IMR-90 (cell line): ENCODE measurements at regions not wholly inside any gene's neighbourhood (a gene's known extent, or its start where the extent isn't known, plus 50 kb on each side); places are given as distances from the start of the nearest gene placed in this dataset.

Experiments used
- ATAC-seq: fragments of 200-7000 bp; cut with Tn5 transposase; 2 replicates; pipeline ENCODE4 v1.9.1; 2020; ENCODE audit warnings: low read depth, mild to moderate bottlenecking, moderate library complexity
- BruUV-seq: library from RNA; stranded (reverse); fragments of 400-500 nt; replicated peaks from 2 replicates; lab custom pipeline; 2021; lab: Mats Ljungman, UMichigan
- CTCF ChIA-PET: fragments of 300-600 bp; formaldehyde crosslinking; extraction: SDS; loops from one replicate; lab custom pipeline; 2021; ENCODE audit warnings: antibody characterized with exemption; lab: Yijun Ruan, JAX
- POLR2A ChIA-PET: fragments of 300-600 bp; sonication (Branson Sonifier 250); formaldehyde crosslinking; loops from one replicate; lab custom pipeline; 2022; ENCODE audit warnings: antibody characterized with exemption; ENCODE audit not compliant: unreplicated experiment; lab: Charles Lee
- DNase-seq: peaks from one replicate; pipeline ENCODE4 v3.0.0; 2013
- H2AFZ ChIP-seq: replicated peaks from 2 replicates; pipeline ENCODE3; 2013; ENCODE audit warnings: low read length, mild to moderate bottlenecking; ENCODE audit not compliant: poor library complexity
- H2AK5ac ChIP-seq: 2 replicates; pipeline ENCODE4 v1.6.1; 2013; ENCODE audit warnings: low read depth, low read length, inconsistent platforms
- H2AK9ac ChIP-seq: replicated peaks from 2 replicates; pipeline ENCODE3; 2013; ENCODE audit warnings: mild to moderate bottlenecking, low read depth, low read length, moderate library complexity; ENCODE audit not compliant: poor library complexity
- H2BK120ac ChIP-seq: 2 replicates; pipeline ENCODE4 v1.6.1; 2013; ENCODE audit warnings: low read depth, low read length, inconsistent platforms
- H2BK15ac ChIP-seq: 3 replicates; pipeline ENCODE4 v1.6.1; 2013; ENCODE audit warnings: low read depth, low read length, inconsistent platforms
- H2BK20ac ChIP-seq: 2 replicates; pipeline ENCODE4 v1.6.1; 2013; ENCODE audit warnings: low read depth, mild to moderate bottlenecking, inconsistent platforms, low read length, moderate library complexity
- H2BK5ac ChIP-seq: 2 replicates; pipeline ENCODE4 v1.6.1; 2013; ENCODE audit warnings: mild to moderate bottlenecking, low read depth, low read length, inconsistent platforms; ENCODE audit not compliant: poor library complexity, severe bottlenecking
- H3K14ac ChIP-seq: replicated peaks from 2 replicates; pipeline ENCODE4 v1.6.1; 2013; ENCODE audit warnings: low read depth, low read length, inconsistent platforms
- H3K18ac ChIP-seq: 2 replicates; pipeline ENCODE4 v1.6.1; 2013; ENCODE audit warnings: low read depth, low read length, control low read depth
- H3K23ac ChIP-seq: 2 replicates; pipeline ENCODE4 v1.6.1; 2013; ENCODE audit warnings: low read depth, low read length, inconsistent platforms
- H3K27ac ChIP-seq: 2 replicates; pipeline ENCODE4 v1.5.1; 2013; ENCODE audit warnings: mild to moderate bottlenecking, control low read depth, low read length; ENCODE audit not compliant: insufficient read depth
- H3K27me3 ChIP-seq: 2 replicates; pipeline ENCODE4 v1.6.1; 2013; ENCODE audit warnings: low read length; ENCODE audit not compliant: control insufficient read depth, insufficient read depth
- H3K36me3 ChIP-seq: 2 replicates; pipeline ENCODE4 v1.6.1; 2013; ENCODE audit warnings: low read length, mixed read lengths; ENCODE audit not compliant: control insufficient read depth, insufficient read depth
- H3K4ac ChIP-seq: 2 replicates; pipeline ENCODE4 v1.6.1; 2013; ENCODE audit warnings: low read depth, low read length, inconsistent platforms
- H3K4me1 ChIP-seq: 2 replicates; pipeline ENCODE4 v1.6.1; 2013; ENCODE audit warnings: low read length, mixed read lengths; ENCODE audit not compliant: control insufficient read depth, insufficient read depth
- H3K4me2 ChIP-seq: 2 replicates; pipeline ENCODE4 v1.6.1; 2013; ENCODE audit warnings: low read depth, mild to moderate bottlenecking, control low read depth, low read length, moderate library complexity
- H3K4me3 ChIP-seq: 2 replicates; pipeline ENCODE4 v1.5.1; 2013; ENCODE audit warnings: low read depth, mild to moderate bottlenecking, control low read depth, low read length, moderate library complexity; ENCODE audit not compliant: insufficient read depth
- H3K56ac ChIP-seq: 2 replicates; pipeline ENCODE4 v1.6.1; 2013; ENCODE audit warnings: low read length, inconsistent platforms; ENCODE audit not compliant: insufficient read depth; ENCODE audit errors: extremely low read depth
- H3K79me1 ChIP-seq, 2 experiments: 2 replicates each; pipeline ENCODE4 v1.6.1; 2013; ENCODE audit warnings: low read length in 2 of 2, inconsistent platforms in 1 of 2, low read depth in 1 of 2
- H3K9ac ChIP-seq: 2 replicates; pipeline ENCODE4 v1.6.1; 2013; ENCODE audit warnings: low read depth, low read length, control low read depth
- H3K9me1 ChIP-seq: 2 replicates; pipeline ENCODE4 v1.6.1; 2013; ENCODE audit warnings: low read length, inconsistent platforms; ENCODE audit not compliant: insufficient read depth
- H3K9me3 ChIP-seq: 2 replicates; pipeline ENCODE4 v1.6.1; 2013; ENCODE audit warnings: low read length; ENCODE audit not compliant: control insufficient read depth, insufficient read depth
- H4K20me1 ChIP-seq: 2 replicates; pipeline ENCODE4 v1.6.1; 2013; ENCODE audit warnings: low read length, inconsistent platforms; ENCODE audit not compliant: insufficient read depth
- H4K5ac ChIP-seq: 2 replicates; pipeline ENCODE4 v1.6.1; 2013; ENCODE audit warnings: mild to moderate bottlenecking, low read depth, low read length, control low read depth
- H4K8ac ChIP-seq, 2 experiments: 2 replicates each; pipeline ENCODE4 v1.6.1; 2013; ENCODE audit warnings: low read depth in 2 of 2, low read length in 2 of 2, control low read depth in 1 of 2, inconsistent platforms in 1 of 2
- H4K91ac ChIP-seq: 2 replicates; pipeline ENCODE4 v1.6.1; 2013; ENCODE audit warnings: low read depth, low read length, inconsistent platforms; ENCODE audit not compliant: insufficient read depth
- MAFK ChIP-seq: IDR thresholded peaks from 2 replicates; pipeline ENCODE4 v1.6.1; 2012; ENCODE audit warnings: low read depth, low read length, improper control_type of control experiment
- USF2 ChIP-seq: fragments of 150-350 bp; IDR thresholded peaks from 2 replicates; pipeline ENCODE4 v1.6.1; 2017; ENCODE audit warnings: mild to moderate bottlenecking, antibody characterized with exemption, low read length, low read depth
- WGBS, 2 experiments: methylation state at CpG; one replicate each; pipeline versions ENCODE4 v1.1.5 to v1.1.7; 2013; ENCODE audit warnings: missing lambda C conversion rate in 2 of 2; ENCODE audit not compliant: insufficient read length in 1 of 2; ENCODE audit errors: extremely low coverage in 2 of 2; 5-methylcytosine and 5-hydroxymethylcytosine counted together
- dilution Hi-C: fragments of 300-500 bp; cut with HindIII; formaldehyde crosslinking; loops from one replicate; pipeline ENCODE4 v1.14.3; 2018; ENCODE audit warnings: low sequenced_read_pairs; ENCODE audit not compliant: unreplicated experiment
- in situ Hi-C: fragments of 300-500 bp; cut with MboI; formaldehyde crosslinking; loops from 3 replicates; pipeline ENCODE4 v1.14.3; 2019; ENCODE audit warnings: low sequenced_read_pairs, inconsistent platforms, mixed read lengths
- intact Hi-C: fragments of 100-400 bp; cut with micrococcal nuclease; formaldehyde crosslinking; loops from 2 replicates; pipeline ENCODE4 v1.10.0; 2022

DNA sequence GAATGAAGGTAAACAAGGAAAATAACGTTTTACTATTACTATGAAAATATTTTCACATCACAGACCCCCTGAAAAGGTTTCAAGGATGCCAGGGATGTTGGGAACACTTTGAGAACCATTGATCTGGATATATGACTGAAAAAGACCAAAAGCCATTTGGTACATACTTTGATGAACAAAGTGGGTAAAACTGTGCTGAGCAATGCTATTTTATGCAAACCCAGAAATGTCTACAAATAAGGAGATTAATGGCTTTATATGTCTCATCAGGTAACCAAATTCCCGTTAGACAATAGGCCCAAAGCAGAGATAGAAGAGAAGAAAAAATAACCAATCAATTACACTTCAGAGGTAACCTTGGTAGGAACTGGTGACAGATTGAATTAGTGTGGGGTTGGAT, 101.4 kb upstream of the CNKSR3 start:
- no peak for TF ChIP-seq USF2
- peak; percentile 74 for TF ChIP-seq MAFK
- no CpG with 5 or more reads among the region's 2 CpGs for WGBS, 2 experiments
- H4K20me1 ChIP-seq: no peaks in the 10 kb centered on the region
- in situ Hi-C loops: no loop called here
- H3K23ac ChIP-seq: no peak overlapping the region
- no peak overlapping the region for H2BK5ac ChIP-seq
- H4K91ac ChIP-seq: no peak overlapping the region
- peaks cover 6% of the 10 kb centered on the region; the same call in 1 of the 2 replicates for H3K4me1 ChIP-seq
- H3K9ac ChIP-seq: no peak overlapping the region
- H2AK9ac ChIP-seq: no peak overlapping the region
- H3K18ac ChIP-seq: no peak overlapping the region
- no peaks in the 10 kb centered on the region for H3K79me1 ChIP-seq
- no peaks in the 10 kb centered on the region for H3K27me3 ChIP-seq
- no peaks in the 10 kb centered on the region for H3K9me3 ChIP-seq
- H2AFZ ChIP-seq: no peak overlapping the region
- BruUV-seq: no TSS peak
- H3K27ac ChIP-seq: no peak overlapping the region
- H2BK120ac ChIP-seq: no peak overlapping the region
- no peak overlapping the region for H2BK15ac ChIP-seq
- H3K36me3 ChIP-seq: no peaks in the 10 kb centered on the region
- no peak overlapping the region for H2BK20ac ChIP-seq
- ChIA-PET CTCF (no interaction called here), POLR2A (interaction anchor here (0.5 to 0.6 kb wide), 2 partner anchors 34 to 69 kb away, joined by 4 read pairs; no protein-coding TSS in a partner anchor)
- intact Hi-C loops: no loop called here
- H3K4me3 ChIP-seq: no peak overlapping the region
- no peak overlapping the region for H4K5ac ChIP-seq
- DNase-seq: no peak
- peaks cover 3% of the 10 kb centered on the region; the same call in 1 of the 2 replicates for H3K9me1 ChIP-seq
- no peak overlapping the region for H3K56ac ChIP-seq
- H3K4me2 ChIP-seq: no peak overlapping the region
- no peak overlapping the region for H4K8ac ChIP-seq
- H3K14ac ChIP-seq: no peak overlapping the region
- no peak overlapping the region for H2AK5ac ChIP-seq
- dilution Hi-C loops: no loop called here
- ATAC-seq: no peak
- H3K4ac ChIP-seq: no peak overlapping the region
